ENCODE measurements at regions not wholly inside any gene's neighbourhood (a gene's known extent, or its start where the extent isn't known, plus 50 kb on each side); places are given as distances from the start of the nearest gene placed in this dataset.
"Not testable (repeated sequence)": the region's sequence is repeated elsewhere in the genome, so short reads cannot be mapped to it uniquely, and the experiment has no call there.

DNA sequence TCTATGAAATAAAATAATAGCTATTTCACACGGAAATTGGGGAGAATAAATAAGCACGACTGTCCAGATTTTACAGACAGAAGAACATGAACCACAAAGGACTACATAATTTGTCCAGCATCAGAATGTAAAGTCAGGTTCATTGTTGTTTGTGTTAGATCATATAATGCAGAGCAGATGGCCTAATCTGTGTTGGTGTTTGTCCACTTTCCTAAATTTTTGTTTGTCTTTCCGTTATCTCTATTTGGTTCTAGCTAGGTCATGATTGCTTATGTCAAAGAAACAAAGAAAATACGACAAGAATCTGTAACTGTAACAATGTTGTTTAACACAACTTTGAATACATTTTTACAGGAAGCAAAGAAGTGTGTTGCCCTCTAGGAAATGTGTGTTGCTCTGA is 75.6 kb upstream of the ANKRD28 start:
- TF ChIP-seq, protein P1, sequence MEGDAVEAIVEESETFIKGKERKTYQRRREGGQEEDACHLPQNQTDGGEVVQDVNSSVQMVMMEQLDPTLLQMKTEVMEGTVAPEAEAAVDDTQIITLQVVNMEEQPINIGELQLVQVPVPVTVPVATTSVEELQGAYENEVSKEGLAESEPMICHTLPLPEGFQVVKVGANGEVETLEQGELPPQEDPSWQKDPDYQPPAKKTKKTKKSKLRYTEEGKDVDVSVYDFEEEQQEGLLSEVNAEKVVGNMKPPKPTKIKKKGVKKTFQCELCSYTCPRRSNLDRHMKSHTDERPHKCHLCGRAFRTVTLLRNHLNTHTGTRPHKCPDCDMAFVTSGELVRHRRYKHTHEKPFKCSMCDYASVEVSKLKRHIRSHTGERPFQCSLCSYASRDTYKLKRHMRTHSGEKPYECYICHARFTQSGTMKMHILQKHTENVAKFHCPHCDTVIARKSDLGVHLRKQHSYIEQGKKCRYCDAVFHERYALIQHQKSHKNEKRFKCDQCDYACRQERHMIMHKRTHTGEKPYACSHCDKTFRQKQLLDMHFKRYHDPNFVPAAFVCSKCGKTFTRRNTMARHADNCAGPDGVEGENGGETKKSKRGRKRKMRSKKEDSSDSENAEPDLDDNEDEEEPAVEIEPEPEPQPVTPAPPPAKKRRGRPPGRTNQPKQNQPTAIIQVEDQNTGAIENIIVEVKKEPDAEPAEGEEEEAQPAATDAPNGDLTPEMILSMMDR (IDR thresholded peaks at IDR 0.05; ENCODE audit: borderline replicate concordance, insufficient read depth, low read depth, low read length): no peak

DNA sequence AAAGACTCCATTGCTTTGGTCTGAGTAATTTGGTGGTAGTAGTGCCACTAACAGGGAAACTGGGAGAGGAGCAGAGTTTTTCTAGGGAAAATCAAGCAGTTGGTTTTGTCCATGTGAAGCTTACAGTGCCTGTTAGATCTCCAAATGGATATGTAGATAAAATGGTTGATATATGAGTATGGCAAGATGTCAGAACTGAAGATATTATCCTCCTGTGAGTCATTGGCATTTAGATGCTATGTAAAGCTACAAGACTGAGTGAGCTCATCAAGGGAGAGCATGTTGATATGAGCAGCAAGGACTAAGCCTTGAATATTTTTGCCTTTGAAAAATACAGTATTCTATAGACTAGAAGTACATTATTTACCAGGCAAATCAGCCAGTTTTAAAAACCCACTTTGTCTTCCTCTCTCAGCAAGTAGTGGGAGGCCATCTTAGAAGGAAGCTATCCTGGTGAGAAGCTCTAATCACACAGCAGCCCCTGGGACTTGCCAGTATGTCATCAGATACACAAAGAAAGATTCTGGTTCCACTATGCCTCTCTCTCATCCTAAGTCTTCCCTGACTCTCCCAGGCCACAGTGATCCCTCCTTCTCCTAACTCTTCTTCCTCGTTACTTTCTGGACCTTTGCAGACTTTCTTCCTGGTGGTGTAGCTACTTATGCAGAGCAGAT is 77.4 kb upstream of the ANKRD28 start:
- TF ChIP-seq, protein P1 (IDR thresholded peaks at IDR 0.05; ENCODE audit: borderline replicate concordance, insufficient read depth, low read depth, low read length): no peak
- H3K4me3 ChIP-seq (ENCODE audit: low read depth, low read length): no peak overlapping the region

More for the DNA sequence above, 75.6 kb upstream of the ANKRD28 start:
- no peak overlapping the region for H3K4me3 ChIP-seq (ENCODE audit: low read depth, low read length)

DNA sequence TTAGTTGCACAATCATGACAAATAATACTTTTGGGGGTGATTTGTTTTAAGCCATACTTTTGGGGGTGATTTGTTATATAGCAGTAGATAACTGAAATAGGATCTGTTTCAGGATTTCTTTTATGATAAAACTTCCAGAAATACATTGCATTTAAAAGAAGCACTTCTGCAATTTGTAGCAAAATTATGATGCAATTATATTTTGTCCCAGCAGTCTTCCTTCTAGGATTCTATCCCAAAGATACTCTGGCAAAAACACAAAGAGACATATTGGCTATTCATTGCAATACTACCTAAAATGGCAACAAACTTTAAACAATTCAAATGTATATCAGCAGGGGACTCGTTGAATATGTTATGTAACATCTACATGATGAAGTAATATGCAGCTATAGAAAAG is 78.9 kb upstream of the ANKRD28 start:
- H3K4me3 ChIP-seq (ENCODE audit: low read depth, low read length): no peak overlapping the region
- TF ChIP-seq, protein P1 (IDR thresholded peaks at IDR 0.05; ENCODE audit: borderline replicate concordance, insufficient read depth, low read depth, low read length): no peak

DNA sequence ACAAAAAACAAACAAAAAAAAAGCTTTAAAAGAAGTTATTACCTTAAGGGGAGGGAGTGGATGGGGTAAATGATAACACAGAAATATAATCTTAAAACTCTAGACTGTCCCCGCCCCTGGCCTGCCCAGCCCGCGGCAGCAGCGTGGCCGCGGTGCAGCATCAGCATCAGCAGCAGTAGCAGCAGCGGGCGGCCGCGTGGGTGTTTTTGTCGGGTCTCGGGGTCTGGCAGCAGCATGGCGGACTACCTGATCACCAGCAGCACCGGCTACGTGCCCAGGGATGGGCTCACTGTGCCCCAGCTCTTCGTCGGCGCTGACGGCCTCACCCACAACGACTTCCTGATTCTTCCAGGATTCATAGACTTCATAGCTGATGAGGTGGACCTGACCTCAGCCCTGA is 80.0 kb upstream of the ANKRD28 start:
- H3K4me3 ChIP-seq (ENCODE audit: low read depth, low read length): no peak overlapping the region
- TF ChIP-seq, protein P1 (IDR thresholded peaks at IDR 0.05; ENCODE audit: borderline replicate concordance, insufficient read depth, low read depth, low read length): no peak

DNA sequence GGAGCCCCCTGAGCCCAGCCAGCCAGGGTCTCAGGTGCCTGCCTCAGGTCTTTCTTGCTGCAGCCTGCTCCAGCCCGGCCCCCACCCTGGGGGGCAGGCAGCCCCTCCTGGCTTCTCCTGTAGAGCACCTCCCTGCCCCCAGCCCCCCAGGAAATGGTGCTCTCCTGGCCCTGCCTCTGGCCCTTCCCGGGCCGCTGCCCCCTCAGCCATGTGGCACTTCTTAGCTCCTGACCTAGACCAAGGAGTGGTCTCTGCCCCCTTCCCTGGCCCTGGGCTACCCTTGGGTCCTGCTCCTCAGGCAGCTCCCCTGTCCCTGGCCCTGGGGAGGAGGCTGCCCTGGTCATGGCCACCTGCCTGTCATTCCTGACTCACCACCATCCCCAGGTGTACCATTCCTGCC is 82.0 kb upstream of the ANKRD28 start:
- H3K4me3 ChIP-seq (ENCODE audit: low read depth, low read length): not testable (repeated sequence)

DNA sequence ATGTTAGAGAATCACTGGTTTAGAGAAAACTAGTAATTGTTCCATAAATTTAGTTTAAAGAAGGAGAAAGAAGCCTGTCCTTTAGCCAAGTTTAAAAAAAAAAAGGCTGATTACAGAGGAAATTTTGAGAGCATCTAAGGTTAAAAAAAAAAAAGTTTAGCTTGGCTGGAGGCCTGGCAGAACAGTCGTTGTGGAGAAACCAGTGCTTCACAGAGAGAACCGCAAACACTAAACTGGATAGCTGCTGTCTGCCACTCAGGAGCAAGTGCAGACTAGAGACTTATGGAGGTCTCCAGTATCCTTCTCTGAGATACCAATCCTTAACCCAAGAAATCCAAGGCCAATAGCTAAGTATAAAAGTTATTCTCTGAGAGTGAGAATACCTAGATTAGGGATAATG is 84.8 kb upstream of the ANKRD28 start:
- TF ChIP-seq, protein P1 (IDR thresholded peaks at IDR 0.05; ENCODE audit: borderline replicate concordance, insufficient read depth, low read depth, low read length): no peak
- no peak overlapping the region for H3K4me3 ChIP-seq (ENCODE audit: low read depth, low read length)

DNA sequence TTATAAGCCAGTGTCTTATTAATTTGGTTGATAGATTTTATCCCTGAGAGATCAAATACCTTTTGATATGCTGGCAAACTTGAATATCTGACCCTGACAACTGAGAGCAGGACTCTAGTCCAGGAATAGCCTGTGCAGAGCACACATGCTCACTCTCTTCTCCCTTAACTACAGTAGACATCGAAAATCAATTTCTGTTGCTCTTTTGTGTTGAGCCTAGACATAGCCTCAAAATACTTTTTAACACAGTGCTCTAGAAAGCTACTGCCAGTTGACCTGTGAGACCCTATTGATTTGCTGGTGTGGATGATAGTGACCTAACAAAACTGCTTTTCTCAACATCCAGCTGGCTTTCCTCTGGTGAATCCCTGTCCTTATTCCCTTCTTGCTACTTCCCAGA is 86.4 kb upstream of the ANKRD28 start:
- TF ChIP-seq, protein P1 (IDR thresholded peaks at IDR 0.05; ENCODE audit: borderline replicate concordance, insufficient read depth, low read depth, low read length): no peak
- no peak overlapping the region for H3K4me3 ChIP-seq (ENCODE audit: low read depth, low read length)
